Common myeloid progenitor, CD34-positive (primary cell): ENCODE measurements at regions not wholly inside any gene's neighbourhood (a gene's known extent, or its start where the extent isn't known, plus 50 kb on each side); places are given as distances from the start of the nearest gene placed in this dataset.

Experiments
- CTCF ChIA-PET: fragments of 350-600 bp; sonication (Branson Sonifier 250); formaldehyde crosslinking; loops from one replicate; lab custom pipeline; 2021; ENCODE audit warnings: antibody characterized with exemption; lab: Charles Lee
- POLR2A ChIA-PET: fragments of 350-600 bp; sonication (Branson Sonifier 250); formaldehyde crosslinking; loops from one replicate; lab custom pipeline; 2021; ENCODE audit warnings: antibody characterized with exemption; lab: Charles Lee
- DNase-seq, 3 donors: peaks; one replicate each; pipeline versions ENCODE4 v3.0.0 to v3.0.0-alpha.2; 2013
- H3K27ac ChIP-seq, 2 experiments: 1 replicate in 1 of 2; 2 replicates in 1 of 2; pipeline ENCODE4 v1.7.0; 2013; ENCODE audit warnings: inconsistent platforms in 2 of 2, low read length in 2 of 2, mild to moderate bottlenecking in 2 of 2, low read depth in 1 of 2, moderate library complexity in 1 of 2; ENCODE audit not compliant: severe bottlenecking in 2 of 2, insufficient read depth in 1 of 2, poor library complexity in 1 of 2
- H3K27me3 ChIP-seq, 5 experiments: replicated peaks in 2 of 5; 1 replicate in 3 of 5; 2 replicates in 2 of 5; pipeline versions ENCODE4 v1.6.1 to v1.7.0; 2013; ENCODE audit warnings: low read length in 4 of 5, mild to moderate bottlenecking in 2 of 5, moderate library complexity in 2 of 5, inconsistent platforms in 1 of 5; ENCODE audit not compliant: insufficient read depth in 5 of 5, control insufficient read depth in 4 of 5
- H3K36me3 ChIP-seq, 4 experiments: 1 replicate in 2 of 4; 2 replicates in 2 of 4; pipeline versions ENCODE4 v1.6.1 to v1.7.0; 2013; ENCODE audit warnings: low read length in 3 of 4, control low read depth in 1 of 4, mild to moderate bottlenecking in 1 of 4; ENCODE audit not compliant: control insufficient read depth in 4 of 4, insufficient read depth in 4 of 4
- H3K4me1 ChIP-seq, 4 experiments: 1 replicate in 3 of 4; 2 replicates in 1 of 4; pipeline versions ENCODE4 v1.6.1 to v1.7.1; 2013; ENCODE audit warnings: low read length in 3 of 4, mild to moderate bottlenecking in 3 of 4, control low read depth in 1 of 4, inconsistent platforms in 1 of 4, moderate library complexity in 1 of 4; ENCODE audit not compliant: control insufficient read depth in 4 of 4, insufficient read depth in 4 of 4; ENCODE audit errors: control extremely low read depth in 1 of 4
- H3K4me3 ChIP-seq, 7 experiments: 1 replicate in 4 of 7; 2 replicates in 3 of 7; pipeline versions ENCODE4 v1.5.1 to v1.7.0; 2013; ENCODE audit warnings: mild to moderate bottlenecking in 7 of 7, low read length in 6 of 7, moderate library complexity in 6 of 7, inconsistent platforms in 2 of 7, low read depth in 2 of 7, control low read depth in 1 of 7; ENCODE audit not compliant: insufficient read depth in 4 of 7, control insufficient read depth in 1 of 7; ENCODE audit errors: extremely low read depth in 1 of 7
- H3K9me3 ChIP-seq, 5 experiments: 1 replicate in 4 of 5; 2 replicates in 1 of 5; pipeline versions ENCODE4 v1.6.1 to v1.7.1; 2013; ENCODE audit warnings: low read length in 4 of 5, mild to moderate bottlenecking in 2 of 5, inconsistent platforms in 1 of 5, low read depth in 1 of 5, moderate library complexity in 1 of 5; ENCODE audit not compliant: control insufficient read depth in 4 of 5, insufficient read depth in 2 of 5; ENCODE audit errors: control extremely low read depth in 1 of 5
- WGBS: methylation state at CpG from one replicate; pipeline ENCODE4 v1.1.5; 2013; ENCODE audit not compliant: insufficient coverage; 5-methylcytosine and 5-hydroxymethylcytosine counted together

DNA sequence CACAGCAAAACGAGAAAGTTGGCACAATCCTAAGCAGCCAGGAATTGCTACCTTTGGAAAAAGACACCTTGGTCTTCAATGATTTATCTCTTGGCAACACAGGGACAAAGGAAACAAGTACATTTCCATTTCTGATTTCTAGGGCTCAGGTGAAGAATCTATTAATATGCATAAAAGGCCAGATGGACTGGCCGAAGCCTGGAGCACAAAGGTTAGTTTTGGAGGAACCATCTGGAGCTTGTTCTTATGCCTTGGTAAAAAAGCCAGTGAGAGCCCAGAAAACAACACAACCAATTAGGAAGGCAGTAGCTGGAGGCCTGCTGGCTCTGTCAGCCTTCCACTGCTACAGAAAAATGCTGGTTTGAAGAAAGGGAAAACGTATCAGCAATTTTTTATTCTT lies 713.5 kb upstream of the API5 start:
- ChIA-PET POLR2A (no interaction called here), CTCF (no interaction called here)
- DNase-seq = no peak
- Histone ChIP-seq H3K27ac (no peak overlapping the region), H3K36me3 (no peaks in the 10 kb centered on the region), H3K4me3 (no peak overlapping the region), H3K4me1 (no peaks in the 10 kb centered on the region), H3K27me3 (no peaks in the 10 kb centered on the region), H3K9me3 (no peaks in the 10 kb centered on the region)
- WGBS = 98% methylated on average over 3 of the region's 3 CpGs

DNA sequence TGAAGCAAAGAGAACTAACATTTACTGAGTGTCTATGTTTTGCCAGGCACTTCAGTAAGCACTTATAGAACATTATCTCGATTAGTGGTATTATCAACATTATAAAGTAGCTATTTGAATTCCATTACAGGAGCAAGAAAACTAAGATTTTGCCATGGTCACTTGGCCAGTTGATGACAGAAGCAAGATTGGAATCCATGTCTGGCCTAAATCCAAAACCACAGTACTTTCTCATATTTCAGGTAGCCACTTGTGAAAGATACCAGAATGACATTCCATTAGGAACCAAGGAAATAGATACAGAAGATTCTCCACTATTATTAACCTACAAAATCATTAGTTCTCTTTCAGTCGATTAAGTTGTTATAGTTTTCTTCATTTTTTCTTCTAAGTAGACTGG lies 691.0 kb upstream of the API5 start:
- H3K36me3 ChIP-seq = no peaks in the 10 kb centered on the region
- POLR2A ChIA-PET = no interaction called here
- H3K4me3 ChIP-seq = no peak overlapping the region
- DNase-seq = no peak
- no peaks in the 10 kb centered on the region for H3K27me3 ChIP-seq
- no peaks in the 10 kb centered on the region for H3K9me3 ChIP-seq
- CTCF ChIA-PET = no interaction called here
- no peaks in the 10 kb centered on the region for H3K4me1 ChIP-seq
- H3K27ac ChIP-seq = no peak overlapping the region
- no CpG with 5 or more reads among the region's 2 CpGs for WGBS

DNA sequence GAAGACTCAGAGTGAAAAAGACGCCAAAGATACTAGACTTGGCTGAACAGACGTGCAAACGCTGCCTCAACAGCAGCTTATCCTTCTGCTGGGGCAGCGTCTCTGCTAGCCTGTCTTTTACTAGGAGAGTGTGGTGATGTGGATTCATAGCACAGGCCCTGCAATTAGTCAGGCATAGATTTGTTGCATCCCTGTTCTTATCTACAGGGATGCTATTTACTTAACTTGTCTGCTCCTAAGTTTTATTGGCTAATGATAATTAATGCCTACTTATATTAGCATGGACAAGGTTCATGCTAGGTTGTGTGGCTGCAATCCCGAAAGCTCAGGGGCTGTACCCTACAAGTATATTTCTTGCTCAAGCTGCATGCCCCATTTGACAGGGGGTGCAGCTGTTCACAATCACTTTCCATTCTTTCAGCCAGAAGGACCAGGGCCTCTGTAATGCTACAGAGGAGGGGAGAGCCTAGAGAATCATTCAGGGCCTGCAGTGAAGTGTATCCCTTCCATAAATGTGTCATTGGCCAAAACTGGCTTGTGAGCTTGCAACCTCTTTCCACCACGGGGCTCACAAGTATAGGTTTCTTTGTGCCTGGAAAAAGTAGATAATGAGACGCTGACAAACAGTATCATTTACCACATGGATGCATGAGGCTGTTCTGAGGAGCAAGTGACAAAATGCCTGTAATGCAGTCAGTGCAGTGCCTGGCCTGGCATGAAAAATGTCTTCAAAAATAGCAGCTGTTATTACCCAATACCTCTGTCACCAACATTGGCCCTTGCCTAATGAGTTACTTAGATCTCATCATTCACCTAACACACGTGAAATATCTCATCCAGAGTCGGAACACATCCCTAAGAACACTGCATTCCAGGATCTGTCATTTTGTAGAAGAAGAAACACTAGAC lies 685.8 kb upstream of the API5 start:
- Histone ChIP-seq H3K4me1 (no peaks in the 10 kb centered on the region), H3K27me3 (no peaks in the 10 kb centered on the region), H3K9me3 (no peaks in the 10 kb centered on the region), H3K27ac (no peak overlapping the region), H3K36me3 (no peaks in the 10 kb centered on the region), H3K4me3 (no peak overlapping the region)
- 91% methylated on average over 8 of the region's 9 CpGs for WGBS
- ChIA-PET POLR2A (no interaction called here), CTCF (no interaction called here)
- no peak for DNase-seq

DNA sequence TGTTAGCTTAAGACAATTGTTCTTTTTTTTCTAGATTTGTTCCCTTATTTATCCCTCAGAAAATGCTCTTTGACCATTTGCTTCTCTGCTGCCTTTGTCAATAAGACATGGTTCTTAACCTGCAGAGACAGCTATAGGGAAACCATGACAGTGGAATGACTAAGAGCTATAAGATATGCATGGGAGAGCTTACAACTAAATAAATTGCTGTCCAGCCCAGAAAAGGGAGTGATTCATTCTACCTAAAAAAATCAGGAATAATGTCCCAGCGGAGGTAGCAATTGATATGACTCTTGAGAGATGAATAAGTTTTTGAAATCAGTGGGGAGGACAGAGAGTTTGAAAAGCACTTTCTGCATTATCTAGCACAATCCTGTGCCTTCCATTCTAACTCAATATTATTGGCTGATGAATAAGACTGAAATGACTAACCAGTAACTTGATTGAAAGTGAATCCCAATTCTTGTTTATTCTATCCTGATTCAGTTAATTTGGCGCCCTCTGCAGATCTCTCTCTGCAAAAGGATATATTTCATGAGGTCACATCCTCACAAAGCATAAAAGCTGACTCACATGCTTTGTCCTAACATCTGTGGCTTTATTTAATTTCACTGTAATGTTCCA lies 680.5 kb upstream of the API5 start:
- ChIA-PET POLR2A (no interaction called here), CTCF (interaction anchor here (1.4 kb wide), 1 partner anchor 10 kb away, joined by 5 read pairs; no protein-coding TSS in a partner anchor)
- H3K27me3 ChIP-seq = no peaks in the 10 kb centered on the region
- no CpG with 5 or more reads among the region's 2 CpGs for WGBS
- no peak overlapping the region for H3K27ac ChIP-seq
- H3K4me1 ChIP-seq = no peaks in the 10 kb centered on the region
- H3K9me3 ChIP-seq = no peaks in the 10 kb centered on the region
- no peaks in the 10 kb centered on the region for H3K36me3 ChIP-seq
- no peak overlapping the region for H3K4me3 ChIP-seq
- peak; percentile 6 to 43 (median 38) for DNase-seq

DNA sequence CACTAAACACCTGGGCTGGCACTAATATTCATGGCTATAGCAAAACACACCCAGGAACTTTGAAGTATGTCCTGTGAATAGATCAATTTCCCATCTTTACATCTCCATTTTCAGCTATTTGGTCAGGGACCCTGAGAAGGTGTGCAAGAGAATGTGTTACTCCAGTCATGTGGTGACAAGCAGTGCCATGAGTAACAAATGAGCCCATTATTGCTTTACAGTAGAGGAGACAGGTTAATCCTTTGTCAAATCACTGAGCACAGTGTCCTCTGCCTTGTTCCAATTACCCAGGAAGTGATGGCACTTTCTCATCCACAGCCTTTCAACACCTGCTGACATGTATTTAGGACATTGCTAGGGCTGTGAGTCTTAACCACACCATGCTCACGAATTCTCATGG lies 664.8 kb upstream of the API5 start:
- DNase-seq = no peak
- CTCF ChIA-PET = no interaction called here
- H3K9me3 ChIP-seq = no peaks in the 10 kb centered on the region

DNA sequence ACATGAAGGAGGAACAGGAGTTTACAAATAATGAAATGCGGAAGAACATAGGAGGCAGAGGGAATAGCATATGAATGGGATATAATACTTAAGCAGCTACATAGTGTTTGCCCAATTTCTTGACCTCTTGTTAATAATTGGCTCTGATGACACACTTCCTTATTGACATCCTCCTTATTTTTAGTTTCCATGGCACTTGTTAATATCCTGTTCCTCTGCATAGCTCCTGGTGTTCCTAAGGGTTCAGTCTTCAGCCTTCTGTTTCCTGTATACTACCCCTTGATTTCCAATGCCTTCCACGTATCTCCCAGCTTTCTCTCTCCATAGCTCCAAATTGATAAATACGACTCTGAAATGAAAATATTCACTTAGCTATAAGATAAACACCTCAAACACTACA lies 663.8 kb upstream of the API5 start:
- DNase-seq = no peak
- Histone ChIP-seq H3K27ac (no peak overlapping the region), H3K9me3 (no peaks in the 10 kb centered on the region), H3K4me1 (no peaks in the 10 kb centered on the region), H3K27me3 (peaks cover 0 to 2% (median 0%) of the 10 kb centered on the region in 5 experiments), H3K4me3 (no peak overlapping the region), H3K36me3 (no peaks in the 10 kb centered on the region)
- WGBS = 96% methylated on average over 3 of the region's 3 CpGs
- POLR2A ChIA-PET = no interaction called here
- CTCF ChIA-PET = no interaction called here

More for the DNA sequence above, 664.8 kb upstream of the API5 start:
- H3K4me3 ChIP-seq = no peak overlapping the region
- no peak overlapping the region for H3K27ac ChIP-seq
- WGBS = 78% methylated on average over 1 of the region's 1 CpG
- H3K36me3 ChIP-seq = no peaks in the 10 kb centered on the region
- peaks cover 0 to 2% (median 0%) of the 10 kb centered on the region in 5 experiments for H3K27me3 ChIP-seq
- no peaks in the 10 kb centered on the region for H3K4me1 ChIP-seq
- POLR2A ChIA-PET = no interaction called here

DNA sequence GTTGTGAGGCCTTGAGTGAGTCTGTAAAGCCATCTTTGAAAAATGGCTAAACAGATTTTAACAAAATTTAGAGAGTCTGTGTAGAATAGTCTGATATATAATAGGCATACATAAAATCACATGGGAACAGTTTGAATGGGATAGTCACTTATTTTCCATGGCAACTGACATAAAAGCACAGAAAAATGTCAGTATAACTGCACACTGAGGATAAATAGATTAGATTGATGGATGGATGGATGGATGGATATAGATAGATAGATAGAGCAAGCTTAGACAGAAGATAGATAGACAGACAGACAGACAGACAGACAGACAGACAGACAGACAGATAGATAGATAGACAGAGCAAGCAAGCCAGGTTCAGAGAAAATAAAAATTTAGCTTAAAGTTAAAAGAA lies 660.2 kb upstream of the API5 start:
- ChIA-PET CTCF (no interaction called here), POLR2A (no interaction called here)
- H3K9me3 ChIP-seq = no peaks in the 10 kb centered on the region
- H3K36me3 ChIP-seq = no peaks in the 10 kb centered on the region
- H3K27me3 ChIP-seq = no peaks in the 10 kb centered on the region
- H3K27ac ChIP-seq = no peak overlapping the region
- no peak overlapping the region for H3K4me3 ChIP-seq
- no peaks in the 10 kb centered on the region for H3K4me1 ChIP-seq
- no peak for DNase-seq
